GM18502 (cell line): ENCODE measurements at regions not wholly inside any gene's neighbourhood (a gene's known extent, or its start where the extent isn't known, plus 50 kb on each side); places are given as distances from the start of the nearest gene placed in this dataset.

Experiments used
- ATAC-seq: cut with Tn5 transposase; IDR thresholded peaks from one replicate; pipeline ENCODE4 v1.9.1; 2021; ENCODE audit warnings: mild to moderate bottlenecking; ENCODE audit not compliant: unreplicated experiment, poor library complexity

DNA sequence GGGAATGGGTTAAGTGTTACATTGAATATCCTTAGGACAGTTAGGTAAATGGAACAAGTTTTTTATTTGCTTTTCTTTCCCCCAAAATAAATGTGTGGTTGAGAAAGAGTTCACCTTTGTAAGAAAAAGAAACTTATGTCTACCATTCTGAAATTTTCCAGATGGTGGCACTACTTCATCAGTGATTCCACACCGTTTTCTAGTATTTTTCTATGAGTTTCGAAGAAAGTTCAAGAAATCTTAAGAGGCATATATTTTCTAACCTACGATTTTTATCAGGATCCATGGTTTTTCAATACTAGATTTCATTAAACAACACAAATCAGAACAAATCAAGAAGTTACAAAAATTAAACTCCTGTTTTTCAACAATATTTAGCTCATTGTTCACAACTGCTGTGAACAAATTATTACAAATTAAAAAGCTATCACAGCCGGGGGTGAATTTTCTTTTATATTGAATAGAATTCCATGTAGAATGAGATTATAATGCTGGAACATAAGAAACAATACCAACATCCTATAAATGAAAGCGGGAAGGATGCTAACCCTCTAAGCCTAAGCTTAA is 163.1 kb upstream of the NPVF start:
- ATAC-seq, result no peak

DNA sequence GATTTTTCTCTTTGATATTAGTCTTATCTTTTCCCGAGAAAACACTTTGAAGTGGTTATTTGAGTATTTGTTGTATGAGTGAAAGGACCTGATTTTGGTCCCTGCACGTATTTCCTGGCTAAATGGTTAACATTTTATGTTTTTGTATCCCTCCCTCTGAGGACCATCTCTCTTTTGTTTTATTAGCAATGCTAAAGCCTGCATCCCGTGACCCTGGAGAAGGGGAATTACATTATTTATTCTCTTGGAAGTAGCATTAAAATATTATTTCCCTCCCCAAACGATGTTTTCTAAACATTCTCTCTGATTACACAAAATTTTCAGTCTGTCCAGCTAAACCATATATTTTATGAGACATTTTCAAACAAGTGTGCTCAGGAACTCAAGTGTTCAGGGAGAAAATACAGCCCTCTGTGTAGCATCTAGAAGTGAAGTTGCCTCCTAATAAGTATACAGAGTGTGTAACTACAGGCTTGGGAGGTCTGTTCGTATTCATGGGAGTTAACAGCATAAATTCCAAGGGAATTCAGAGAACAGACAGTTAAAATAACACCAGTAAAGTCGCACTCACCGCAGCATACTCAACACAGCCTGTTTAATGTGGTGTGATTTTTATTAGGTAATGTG is 163.8 kb upstream of the NPVF start:
- ATAC-seq, result no peak

DNA sequence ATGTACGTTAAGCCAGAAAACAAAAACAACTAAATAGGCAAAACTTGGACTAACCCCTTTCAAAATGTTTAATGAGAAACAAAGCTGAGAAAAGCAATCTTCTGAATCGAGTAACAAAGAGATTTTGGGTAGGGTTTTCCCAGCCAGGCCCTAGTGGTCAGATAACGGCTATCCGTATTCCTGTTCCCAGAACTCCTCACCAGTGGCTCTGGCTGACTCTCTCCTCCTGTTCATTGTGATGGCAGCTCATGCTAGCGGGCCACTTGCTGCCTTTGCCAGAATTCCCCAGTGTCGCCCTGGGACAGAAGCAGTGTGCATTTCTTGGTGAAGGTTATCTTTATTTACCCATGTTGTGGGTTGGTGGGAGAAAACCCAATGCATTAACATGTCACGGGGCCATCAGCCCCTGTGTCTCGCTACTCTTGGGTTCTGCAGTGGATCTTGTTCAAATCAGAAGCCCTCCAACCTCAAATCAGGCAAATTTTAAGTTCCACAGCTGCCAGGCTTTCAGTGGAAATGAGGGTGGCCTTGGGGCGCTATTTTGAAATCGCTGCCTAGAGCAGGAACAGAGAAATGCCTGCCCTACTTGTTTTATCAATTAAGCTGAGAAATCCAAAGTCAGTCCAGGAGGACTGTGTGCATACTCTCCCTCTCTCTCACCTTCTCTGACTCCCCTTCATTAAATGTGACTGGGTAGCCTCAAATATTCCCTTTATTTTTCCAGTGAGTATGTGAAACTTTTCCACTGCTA is 164.5 kb upstream of the NPVF start:
- no peak for ATAC-seq

DNA sequence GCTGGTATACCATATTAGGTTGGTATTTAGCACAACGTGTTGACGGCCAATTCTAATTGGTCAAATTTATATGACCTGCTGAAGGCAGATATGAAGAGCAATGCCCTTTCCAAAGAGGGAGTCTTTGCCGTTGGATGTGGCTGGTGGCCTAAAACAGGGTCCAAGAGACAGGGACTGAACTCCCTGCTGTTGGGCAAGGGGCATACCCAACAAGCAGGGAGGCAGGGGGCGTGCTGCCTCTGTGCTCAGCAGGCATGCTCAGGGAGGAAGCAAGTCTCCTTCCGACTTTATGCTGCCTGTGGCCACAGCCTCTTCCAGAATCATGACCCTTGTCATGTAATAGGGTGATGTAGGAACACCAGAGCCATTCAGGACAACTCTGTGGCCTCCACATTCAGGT is 167.7 kb upstream of the NPVF start:
- ATAC-seq, result no peak

- ATAC-seq, result no peak
Observed at GRCh38 chr7:25396668-25397067, 168.4 kb upstream of the NPVF start.

GRCh38 chr7:25398418-25398817 is 170.1 kb upstream of the NPVF start:
- ATAC-seq, result no peak

DNA sequence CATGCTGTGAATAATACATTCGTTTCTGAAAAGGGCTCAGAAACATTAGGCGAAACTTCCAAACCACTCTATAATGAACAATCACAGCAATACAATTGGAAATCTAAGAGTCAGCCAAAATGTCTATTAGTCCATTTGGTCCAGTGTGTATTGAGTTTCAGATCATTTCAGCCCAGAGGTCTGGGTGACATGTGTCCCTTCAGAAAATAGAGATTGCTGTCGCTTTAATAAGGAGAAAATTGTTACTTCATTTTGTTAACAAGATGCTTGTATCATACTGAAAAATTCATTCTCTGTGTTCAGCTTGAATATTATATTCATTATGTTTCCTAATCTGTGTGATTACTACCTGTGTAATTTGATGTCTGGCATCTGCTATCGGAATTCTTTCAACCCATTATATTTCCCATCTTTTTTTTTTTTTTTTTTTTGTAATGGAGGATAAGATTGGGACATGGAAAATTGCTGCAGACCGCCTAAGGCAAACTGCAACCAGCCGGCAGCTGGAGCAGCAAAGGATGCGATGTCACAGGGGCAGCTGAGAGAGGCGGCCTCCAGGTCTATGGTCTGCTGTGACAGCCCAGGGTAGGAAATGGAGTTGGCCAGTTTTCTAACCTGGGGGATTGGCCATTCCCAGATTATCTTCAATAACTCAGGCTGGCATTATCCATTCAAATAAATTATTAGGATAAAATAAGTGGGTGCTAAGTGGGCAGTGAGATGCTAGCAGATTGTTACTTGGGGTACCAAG is 170.9 kb upstream of the NPVF start:
- ATAC-seq, result no peak

- ATAC-seq, result no peak
Observed at GRCh38 chr7:25402532-25402931, 174.2 kb upstream of the NPVF start.

DNA sequence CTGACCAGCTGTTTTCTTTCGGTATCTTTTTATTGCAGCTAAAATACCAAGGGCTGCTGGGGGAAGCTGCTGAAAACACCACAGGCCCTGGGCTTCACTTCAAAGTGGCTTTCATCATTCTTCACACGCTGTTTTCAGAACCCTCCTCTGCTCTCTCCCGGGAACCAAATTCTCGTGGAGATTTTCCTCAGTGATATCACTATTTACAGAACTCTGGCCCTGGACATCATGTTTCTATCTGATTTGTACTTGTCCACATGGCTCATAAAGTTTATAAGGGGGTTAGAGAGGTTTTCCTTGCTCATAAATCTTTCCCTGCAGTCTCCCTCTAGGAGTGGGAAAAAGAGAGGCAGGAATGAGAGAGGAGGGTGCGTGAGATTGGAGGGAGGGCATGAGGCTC is 177.4 kb upstream of the NPVF start:
- no peak for ATAC-seq

GRCh38 chr7:25407053-25407452 is 178.8 kb upstream of the NPVF start:
- no peak for ATAC-seq

DNA sequence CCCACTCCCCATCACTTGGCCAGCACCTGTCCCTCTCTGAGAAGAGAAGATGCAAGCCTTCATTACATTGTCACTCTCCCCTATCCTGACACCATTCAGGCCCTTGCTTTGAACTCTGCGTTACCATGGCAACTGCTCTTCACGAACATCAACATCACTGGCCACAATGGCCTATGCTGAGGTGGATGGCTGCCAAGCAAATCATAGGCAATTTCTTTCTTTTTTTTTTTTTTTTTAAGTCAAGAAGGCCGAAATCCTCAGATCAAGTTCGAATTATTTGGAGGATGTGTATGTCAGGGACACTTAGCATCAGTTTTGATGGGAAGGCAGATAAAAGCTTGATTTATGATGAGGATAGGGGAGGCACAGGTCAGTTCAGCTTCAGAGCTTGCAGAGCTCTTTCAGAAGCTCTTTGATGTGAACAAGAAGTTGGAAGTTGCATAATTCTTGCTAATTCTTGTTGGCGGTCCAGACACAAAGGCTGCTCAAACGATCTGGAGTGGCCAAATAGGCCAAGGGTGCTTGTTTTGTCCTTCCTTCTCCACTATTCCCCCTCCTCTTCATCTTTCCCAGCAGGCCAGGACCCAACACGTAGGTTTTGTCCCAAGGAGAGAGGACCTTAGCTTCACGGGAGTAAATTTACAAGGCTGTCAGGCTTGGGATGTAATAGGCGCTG is 179.9 kb upstream of the NPVF start:
- ATAC-seq, result no peak

GRCh38 chr7:25408876-25409275 is 180.6 kb upstream of the NPVF start:
- ATAC-seq, result no peak

GRCh38 chr7:25409897-25410636 is 181.8 kb upstream of the NPVF start:
- ATAC-seq, result no peak

DNA sequence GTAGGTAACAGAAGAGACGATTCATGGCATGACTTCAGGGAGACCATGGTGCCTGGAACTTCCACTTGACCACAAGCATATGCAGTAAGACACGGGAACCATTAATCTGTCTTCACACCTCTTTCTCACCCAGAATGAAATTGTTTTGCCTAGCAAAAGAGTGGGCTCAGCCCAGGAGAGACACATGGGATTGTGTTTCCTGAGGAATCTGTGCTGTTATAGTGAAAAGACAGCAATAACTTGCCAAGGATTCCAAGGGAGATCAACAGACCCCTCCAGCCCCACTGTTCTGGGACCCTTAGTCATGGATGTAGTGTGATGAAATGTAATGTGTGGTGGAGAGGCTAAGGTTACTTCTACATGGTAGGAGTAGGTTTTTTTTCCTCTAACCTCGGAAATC is 192.5 kb upstream of the NPVF start:
- ATAC-seq, result no peak

DNA sequence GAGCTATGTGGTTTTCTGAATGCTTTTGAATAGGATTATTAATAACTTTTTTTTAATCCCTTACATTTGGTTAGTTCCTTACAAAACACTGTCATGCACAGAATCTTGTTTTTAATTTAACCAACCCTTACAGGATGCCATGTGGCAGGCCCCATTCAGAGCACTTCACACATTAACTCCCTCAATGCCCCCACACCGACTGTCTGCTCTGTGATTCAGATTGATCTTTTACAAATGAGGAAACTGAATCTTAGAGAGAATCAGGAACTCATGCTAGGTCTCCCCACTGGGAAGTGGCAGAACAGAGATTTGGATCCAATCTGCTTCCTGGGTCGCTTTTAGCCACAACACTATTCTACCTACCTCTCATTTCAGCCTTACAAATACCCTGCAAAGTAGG is 195.8 kb upstream of the NPVF start:
- no peak for ATAC-seq

GRCh38 chr7:25424855-25425254 is 196.6 kb upstream of the NPVF start:
- ATAC-seq, result no peak

DNA sequence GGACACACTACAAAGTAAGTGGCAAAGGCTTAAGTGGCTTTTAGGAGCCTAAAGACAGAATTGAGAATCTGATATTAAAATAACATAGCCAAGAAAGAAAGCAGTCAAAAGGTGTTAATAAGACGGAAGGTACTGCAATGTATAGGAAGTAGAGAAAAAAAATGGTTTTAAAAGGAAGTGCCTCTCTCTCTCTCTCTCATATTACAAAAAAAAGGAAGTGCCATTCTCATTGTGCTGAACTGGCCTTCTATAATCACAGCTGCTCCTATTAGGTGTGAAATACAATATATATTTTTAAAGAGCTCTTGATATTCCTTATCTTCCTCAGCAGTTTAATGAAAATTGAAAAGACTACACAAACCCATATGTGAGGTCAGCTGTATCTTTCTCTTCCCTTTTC is 199.4 kb upstream of the NPVF start:
- ATAC-seq, result no peak

GRCh38 chr7:25429731-25430130 is 201.4 kb upstream of the NPVF start:
- no peak for ATAC-seq

DNA sequence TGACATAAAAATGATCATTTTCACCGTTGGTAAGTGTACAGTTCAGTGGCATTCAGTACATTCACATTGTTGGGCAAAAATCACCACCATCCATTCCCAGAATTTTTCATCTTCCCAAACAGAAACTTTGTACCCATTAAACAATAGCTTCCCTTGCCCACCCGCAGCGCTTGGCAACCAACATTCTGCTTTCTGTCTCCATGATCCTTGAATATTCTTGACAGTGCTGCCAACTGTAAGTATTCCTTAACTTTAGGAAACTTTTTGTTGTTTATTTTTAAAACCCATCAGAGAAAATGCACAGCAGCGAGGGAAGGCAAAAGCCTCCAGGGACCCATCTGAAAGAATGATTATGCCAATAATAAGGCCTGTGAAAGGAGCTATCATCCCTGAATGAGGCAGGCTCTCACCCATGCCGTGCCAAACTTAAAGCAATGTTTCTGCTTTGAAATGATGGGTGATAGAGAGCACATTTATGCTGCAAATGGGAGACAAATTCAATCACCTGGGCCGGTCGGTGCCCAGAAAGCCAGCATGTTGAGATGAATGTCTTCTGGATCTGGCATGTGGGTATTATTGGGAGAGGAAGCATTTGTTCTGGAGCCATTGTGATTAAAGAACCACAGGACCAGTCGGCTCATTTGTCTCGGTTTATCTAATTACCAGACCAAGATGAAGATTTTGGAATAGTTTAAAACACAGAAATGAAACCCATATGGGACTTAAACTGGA is 202.1 kb upstream of the NPVF start:
- ATAC-seq, result no peak
